Muscle of arm (tissue), 1 donor: ENCODE measurements at regions not wholly inside any gene's neighbourhood (a gene's known extent, or its start where the extent isn't known, plus 50 kb on each side); places are given as distances from the start of the nearest gene placed in this dataset.

ENCODE experiments used
- DNase-seq: peaks from one replicate; pipeline ENCODE4 v3.0.0-alpha.2; 2013

- no peak for DNase-seq
Observed at GRCh38 chr9:73655363-73655762, 503.7 kb downstream of the ANXA1 start.

- DNase-seq, result no peak
Observed at GRCh38 chr9:73655831-73656230, 504.2 kb downstream of the ANXA1 start.

- no peak for DNase-seq
Observed at GRCh38 chr9:73665253-73665652, 513.6 kb downstream of the ANXA1 start.

GRCh38 chr9:73667749-73668148, 516.1 kb downstream of the ANXA1 start:
- DNase-seq, result no peak

- no peak for DNase-seq
Observed at GRCh38 chr9:73680831-73681230, 529.2 kb downstream of the ANXA1 start.

- no peak for DNase-seq
Observed at GRCh38 chr9:73682789-73683188, 531.1 kb downstream of the ANXA1 start.

- no peak for DNase-seq
Observed at GRCh38 chr9:73683862-73684591, 532.4 kb downstream of the ANXA1 start.

GRCh38 chr9:73684601-73685000, 532.9 kb downstream of the ANXA1 start:
- no peak for DNase-seq

GRCh38 chr9:73685786-73686185, 534.1 kb downstream of the ANXA1 start:
- no peak for DNase-seq

- DNase-seq, result no peak
Observed at GRCh38 chr9:73689051-73689870, 537.6 kb downstream of the ANXA1 start.

- DNase-seq, result no peak
Observed at GRCh38 chr9:73701415-73702057, 549.9 kb downstream of the ANXA1 start.

- DNase-seq, result no peak
Observed at GRCh38 chr9:73714294-73714693, 562.6 kb downstream of the ANXA1 start.

- DNase-seq, result no peak
Observed at GRCh38 chr9:73715591-73715990, 563.9 kb downstream of the ANXA1 start.

GRCh38 chr9:73719660-73720059, 568.0 kb downstream of the ANXA1 start:
- no peak for DNase-seq

GRCh38 chr9:73720601-73721000, 568.9 kb downstream of the ANXA1 start:
- DNase-seq, result no peak

GRCh38 chr9:73736270-73736669, 584.6 kb downstream of the ANXA1 start:
- no peak for DNase-seq

GRCh38 chr9:73738741-73739530, 587.3 kb downstream of the ANXA1 start:
- DNase-seq, result no peak

GRCh38 chr9:73741316-73741715, 589.7 kb downstream of the ANXA1 start:
- no peak for DNase-seq

GRCh38 chr9:73742412-73742811, 590.7 kb downstream of the ANXA1 start:
- no peak for DNase-seq

- no peak for DNase-seq
Observed at GRCh38 chr9:73743826-73744225, 592.2 kb downstream of the ANXA1 start.

GRCh38 chr9:73745598-73745997, 593.9 kb downstream of the ANXA1 start:
- DNase-seq, result no peak

GRCh38 chr9:73753171-73753570, 601.5 kb downstream of the ANXA1 start:
- DNase-seq, result no peak
